ENCODE measurements at regions not wholly inside any gene's neighbourhood (a gene's known extent, or its start where the extent isn't known, plus 50 kb on each side); places are given as distances from the start of the nearest gene placed in this dataset.
"Not testable (repeated sequence)": the region's sequence is repeated elsewhere in the genome, so short reads cannot be mapped to it uniquely, and the experiment has no call there.

DNA sequence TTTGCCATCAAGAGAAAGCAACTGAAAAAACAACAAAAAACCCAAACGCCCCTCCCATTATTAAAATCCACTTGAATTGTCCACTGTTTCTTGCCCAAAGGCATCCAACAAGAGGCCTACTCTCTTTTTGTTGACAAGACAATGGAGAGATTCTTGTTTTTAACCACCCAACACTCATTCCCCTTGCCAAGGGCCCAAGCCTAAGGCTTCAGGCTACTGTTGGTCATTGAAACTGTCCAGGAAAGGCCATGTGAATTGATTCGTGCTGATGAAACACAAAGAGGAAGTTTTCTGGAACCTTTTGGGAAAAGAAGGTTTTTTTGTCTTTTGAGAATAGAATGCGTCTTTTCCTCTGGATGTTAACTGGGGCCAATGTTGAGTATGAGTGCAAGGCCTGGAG, 157.4 kb upstream of the PFN2 start:
- H3K9me3 ChIP-seq = no peaks in the 10 kb centered on the region
- no peaks in the 10 kb centered on the region for H3K27me3 ChIP-seq (ENCODE audit: low read depth)
- intact Hi-C loops (cut with DNase I) = no loop called here
- no peak overlapping the region for H3K4me3 ChIP-seq
- ATAC-seq = no peak
- H3K4me1 ChIP-seq = no peaks in the 10 kb centered on the region
- H3K36me3 ChIP-seq = no peaks in the 10 kb centered on the region
- TF ChIP-seq, protein P1, sequence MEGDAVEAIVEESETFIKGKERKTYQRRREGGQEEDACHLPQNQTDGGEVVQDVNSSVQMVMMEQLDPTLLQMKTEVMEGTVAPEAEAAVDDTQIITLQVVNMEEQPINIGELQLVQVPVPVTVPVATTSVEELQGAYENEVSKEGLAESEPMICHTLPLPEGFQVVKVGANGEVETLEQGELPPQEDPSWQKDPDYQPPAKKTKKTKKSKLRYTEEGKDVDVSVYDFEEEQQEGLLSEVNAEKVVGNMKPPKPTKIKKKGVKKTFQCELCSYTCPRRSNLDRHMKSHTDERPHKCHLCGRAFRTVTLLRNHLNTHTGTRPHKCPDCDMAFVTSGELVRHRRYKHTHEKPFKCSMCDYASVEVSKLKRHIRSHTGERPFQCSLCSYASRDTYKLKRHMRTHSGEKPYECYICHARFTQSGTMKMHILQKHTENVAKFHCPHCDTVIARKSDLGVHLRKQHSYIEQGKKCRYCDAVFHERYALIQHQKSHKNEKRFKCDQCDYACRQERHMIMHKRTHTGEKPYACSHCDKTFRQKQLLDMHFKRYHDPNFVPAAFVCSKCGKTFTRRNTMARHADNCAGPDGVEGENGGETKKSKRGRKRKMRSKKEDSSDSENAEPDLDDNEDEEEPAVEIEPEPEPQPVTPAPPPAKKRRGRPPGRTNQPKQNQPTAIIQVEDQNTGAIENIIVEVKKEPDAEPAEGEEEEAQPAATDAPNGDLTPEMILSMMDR (IDR thresholded peaks at IDR 0.05) = no peak
- no peak for DNase-seq
- no peak overlapping the region for H3K27ac ChIP-seq

- intact Hi-C loops (cut with DNase I) = no loop called here
Observed at GRCh38 chr3:150127011-150127490, 156.4 kb upstream of the PFN2 start.

GRCh38 chr3:150124142-150124541, 153.4 kb upstream of the PFN2 start:
- H3K36me3 ChIP-seq = no peaks in the 10 kb centered on the region
- no peaks in the 10 kb centered on the region for H3K4me1 ChIP-seq
- TF ChIP-seq, protein P1 (IDR thresholded peaks at IDR 0.05) = no peak
- intact Hi-C loops (cut with DNase I) = no loop called here
- no peak for DNase-seq
- H3K9me3 ChIP-seq = no peaks in the 10 kb centered on the region
- H3K4me3 ChIP-seq = no peak overlapping the region
- H3K27me3 ChIP-seq (ENCODE audit: low read depth) = no peaks in the 10 kb centered on the region
- ATAC-seq = no peak
- no peak overlapping the region for H3K27ac ChIP-seq

More at GRCh38 chr3:150127011-150127490, 156.4 kb upstream of the PFN2 start:
- H3K4me3 ChIP-seq = no peak overlapping the region
- H3K27me3 ChIP-seq (ENCODE audit: low read depth) = no peaks in the 10 kb centered on the region
- TF ChIP-seq, protein P1 (IDR thresholded peaks at IDR 0.05) = no peak
- DNase-seq (no peak), ATAC-seq (no peak)
- H3K27ac ChIP-seq = no peak overlapping the region
- no peaks in the 10 kb centered on the region for H3K9me3 ChIP-seq
- H3K36me3 ChIP-seq = no peaks in the 10 kb centered on the region
- no peaks in the 10 kb centered on the region for H3K4me1 ChIP-seq

DNA sequence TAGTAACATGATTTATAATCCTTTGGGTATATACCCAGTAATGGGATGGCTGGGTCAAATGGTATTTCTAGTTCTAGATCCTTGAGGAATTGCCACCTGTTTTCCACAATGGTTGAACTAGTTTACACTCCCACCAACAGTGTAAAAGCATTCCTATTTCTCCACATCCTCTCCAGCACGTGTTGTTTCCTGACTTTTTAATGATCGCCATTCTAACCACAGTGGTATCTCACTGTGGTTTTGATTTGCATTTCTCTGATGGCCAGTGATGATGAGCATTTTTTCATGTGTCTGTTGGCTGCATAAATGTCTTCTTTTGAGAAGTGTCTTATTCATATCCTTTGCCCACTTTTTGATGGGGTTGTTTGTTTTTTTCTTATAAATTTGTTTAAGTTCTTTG, 152.6 kb upstream of the PFN2 start:
- H3K27me3 ChIP-seq (ENCODE audit: low read depth); DNase-seq; ATAC-seq; H3K4me1 ChIP-seq; H3K27ac ChIP-seq; H3K4me3 ChIP-seq; intact Hi-C loops (cut with DNase I); H3K9me3 ChIP-seq; H3K36me3 ChIP-seq: not testable (repeated sequence)

GRCh38 chr3:150118219-150118618, 147.5 kb upstream of the PFN2 start:
- Histone ChIP-seq H3K36me3 (no peaks in the 10 kb centered on the region), H3K4me1 (no peaks in the 10 kb centered on the region), H3K4me3 (no peak overlapping the region), H3K27me3 (ENCODE audit: low read depth) (no peaks in the 10 kb centered on the region), H3K9me3 (no peaks in the 10 kb centered on the region), H3K27ac (no peak overlapping the region)
- no peak for ATAC-seq
- TF ChIP-seq, protein P1 (IDR thresholded peaks at IDR 0.05) = no peak
- intact Hi-C loops (cut with DNase I) = no loop called here
- DNase-seq = no peak

DNA sequence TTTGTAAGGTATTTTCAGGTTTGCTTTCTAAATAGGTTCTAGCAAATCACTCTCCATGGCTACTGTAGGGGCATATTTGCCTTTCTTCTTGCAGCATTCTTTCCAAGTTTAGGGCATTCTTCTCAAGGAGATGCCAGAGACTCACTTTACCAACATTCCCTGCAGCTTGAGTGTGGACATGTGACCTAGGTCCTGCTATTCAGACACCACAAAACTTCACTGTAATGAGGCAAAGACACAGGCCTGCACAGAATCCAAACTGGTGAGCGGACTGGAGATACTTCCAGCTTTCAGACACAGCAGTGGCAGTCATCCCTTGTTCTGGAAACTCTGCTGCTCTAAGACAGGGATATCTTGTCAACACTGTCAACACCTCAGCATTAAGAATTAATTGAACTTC, 146.4 kb upstream of the PFN2 start:
- no peaks in the 10 kb centered on the region for H3K9me3 ChIP-seq
- TF ChIP-seq, protein P1 (IDR thresholded peaks at IDR 0.05) = no peak
- DNase-seq (no peak), ATAC-seq (no peak)
- H3K36me3 ChIP-seq = no peaks in the 10 kb centered on the region
- intact Hi-C loops (cut with DNase I) = no loop called here
- no peak overlapping the region for H3K4me3 ChIP-seq
- no peak overlapping the region for H3K27ac ChIP-seq
- no peaks in the 10 kb centered on the region for H3K27me3 ChIP-seq (ENCODE audit: low read depth)
- H3K4me1 ChIP-seq = no peaks in the 10 kb centered on the region

Measured in lower lobe of right lung (tissue), 2 donors.